ENCODE measurements at regions not wholly inside any gene's neighbourhood (a gene's known extent, or its start where the extent isn't known, plus 50 kb on each side); places are given as distances from the start of the nearest gene placed in this dataset.

DNA sequence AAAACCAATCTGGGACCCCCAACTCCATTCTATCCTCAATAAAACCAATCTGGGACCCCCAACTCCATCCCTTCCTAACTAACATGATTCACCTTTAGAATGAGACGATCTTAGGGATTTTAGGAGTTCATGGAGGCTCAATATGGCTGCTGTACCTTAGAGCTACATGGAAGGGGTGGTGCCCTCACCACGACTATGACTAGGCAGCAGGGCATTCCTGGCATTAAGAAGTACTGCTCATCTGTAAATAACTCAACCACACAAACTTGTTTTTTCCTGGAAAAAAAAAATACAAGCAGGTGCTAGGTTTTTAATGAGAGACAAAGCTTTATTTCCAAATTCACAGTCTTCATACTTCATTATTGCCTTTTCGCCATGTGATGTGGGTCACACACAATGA, 346.5 kb upstream of the FAT1 start:
- TF ChIP-seq, protein P1, sequence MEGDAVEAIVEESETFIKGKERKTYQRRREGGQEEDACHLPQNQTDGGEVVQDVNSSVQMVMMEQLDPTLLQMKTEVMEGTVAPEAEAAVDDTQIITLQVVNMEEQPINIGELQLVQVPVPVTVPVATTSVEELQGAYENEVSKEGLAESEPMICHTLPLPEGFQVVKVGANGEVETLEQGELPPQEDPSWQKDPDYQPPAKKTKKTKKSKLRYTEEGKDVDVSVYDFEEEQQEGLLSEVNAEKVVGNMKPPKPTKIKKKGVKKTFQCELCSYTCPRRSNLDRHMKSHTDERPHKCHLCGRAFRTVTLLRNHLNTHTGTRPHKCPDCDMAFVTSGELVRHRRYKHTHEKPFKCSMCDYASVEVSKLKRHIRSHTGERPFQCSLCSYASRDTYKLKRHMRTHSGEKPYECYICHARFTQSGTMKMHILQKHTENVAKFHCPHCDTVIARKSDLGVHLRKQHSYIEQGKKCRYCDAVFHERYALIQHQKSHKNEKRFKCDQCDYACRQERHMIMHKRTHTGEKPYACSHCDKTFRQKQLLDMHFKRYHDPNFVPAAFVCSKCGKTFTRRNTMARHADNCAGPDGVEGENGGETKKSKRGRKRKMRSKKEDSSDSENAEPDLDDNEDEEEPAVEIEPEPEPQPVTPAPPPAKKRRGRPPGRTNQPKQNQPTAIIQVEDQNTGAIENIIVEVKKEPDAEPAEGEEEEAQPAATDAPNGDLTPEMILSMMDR (IDR thresholded peaks at IDR 0.05), result no peak
- TF ChIP-seq POLR2A (IDR thresholded peaks at IDR 0.05) (no peak), EP300 (IDR thresholded peaks at IDR 0.05) (no peak), POLR2AphosphoS5 (IDR thresholded peaks at IDR 0.05) (no peak)

Measured in gastroesophageal sphincter (tissue), 3 donors.